Natural killer cell (primary cell): ENCODE measurements at regions not wholly inside any gene's neighbourhood (a gene's known extent, or its start where the extent isn't known, plus 50 kb on each side); places are given as distances from the start of the nearest gene placed in this dataset.

Source experiments
- ATAC-seq, 3 donors: fragments of 150-1000 bp in 2 of 3; fragments of 200-7000 bp in 1 of 3; cut with Tn5 transposase; 1 replicate in 1 of 3; 2 replicates in 2 of 3; pipeline ENCODE4 v1.10.0; 2021; ENCODE audit warnings: mild to moderate bottlenecking in 2 of 3, moderate library complexity in 2 of 3
- DNase-seq, 2 donors: peaks; one replicate each; pipeline versions ENCODE4 v3.0.0 to v3.0.0-alpha.2; 2013 to 2021; ENCODE audit warnings: mixed read lengths in 1 of 2
- H3K27ac ChIP-seq: one replicate; pipeline ENCODE4 v1.5.1; 2013; ENCODE audit warnings: mild to moderate bottlenecking, low read length
- H3K27me3 ChIP-seq: one replicate; pipeline ENCODE4 v1.6.1; 2013; ENCODE audit warnings: low read length; ENCODE audit not compliant: control insufficient read depth, insufficient read depth
- H3K36me3 ChIP-seq: one replicate; pipeline ENCODE4 v1.6.1; 2013; ENCODE audit warnings: low read length; ENCODE audit not compliant: control insufficient read depth, insufficient read depth
- H3K4me1 ChIP-seq: one replicate; pipeline ENCODE4 v1.6.1; 2013; ENCODE audit warnings: low read length; ENCODE audit not compliant: control insufficient read depth, insufficient read depth
- H3K4me3 ChIP-seq: one replicate; pipeline ENCODE4 v1.5.1; 2013; ENCODE audit warnings: low read length
- H3K9me3 ChIP-seq: one replicate; pipeline ENCODE4 v1.6.1; 2013; ENCODE audit warnings: low read length; ENCODE audit not compliant: control insufficient read depth, insufficient read depth
- H3K27ac Mint-ChIP-seq, 2 donors: one replicate each; pipeline ENCODE4 v1.8.0; 2022; ENCODE audit warnings: mild to moderate bottlenecking in 2 of 2, mixed read lengths in 2 of 2, moderate library complexity in 1 of 2
- H3K27me3 Mint-ChIP-seq, 2 donors: one replicate each; pipeline ENCODE4 v1.8.0; 2022; ENCODE audit warnings: low read depth in 2 of 2, mixed read lengths in 2 of 2
- H3K36me3 Mint-ChIP-seq: one replicate; pipeline ENCODE4 v1.8.0; 2022; ENCODE audit warnings: mixed read lengths
- H3K4me1 Mint-ChIP-seq, 2 donors: one replicate each; pipeline ENCODE4 v1.8.0; 2022; ENCODE audit warnings: mixed read lengths in 2 of 2
- H3K4me3 Mint-ChIP-seq: one replicate; pipeline ENCODE4 v1.8.0; 2022; ENCODE audit warnings: mild to moderate bottlenecking, moderate library complexity, mixed read lengths
- H3K9me3 Mint-ChIP-seq, 2 donors: one replicate each; pipeline ENCODE4 v1.8.0; 2022; ENCODE audit warnings: mixed read lengths in 2 of 2
- CTCF ChIP-seq: fragments of 200-600 bp; IDR thresholded peaks from one replicate; pipeline ENCODE4 v1.8.0; 2022; ENCODE audit warnings: antibody characterized with exemption
- WGBS: methylation state at CpG from one replicate; pipeline ENCODE4 v1.1.7; 2013; ENCODE audit warnings: missing lambda C conversion rate; ENCODE audit not compliant: insufficient coverage; 5-methylcytosine and 5-hydroxymethylcytosine counted together
- intact Hi-C: fragments of 100-400 bp; cut with micrococcal nuclease; formaldehyde crosslinking; loops from one replicate; pipeline ENCODE4 v1.14.2; 2022

GRCh38 chr9:113769412-113769811 is 106.7 kb upstream of the ZNF618 start:
- Histone ChIP-seq H3K27me3 (no peaks in the 10 kb centered on the region), H3K9me3 (peaks cover 3% of the 10 kb centered on the region), H3K4me3 (no peak overlapping the region), H3K27ac (no peak overlapping the region), H3K4me1 (no peaks in the 10 kb centered on the region), H3K36me3 (no peaks in the 10 kb centered on the region)
- no peak for DNase-seq
- Mint-ChIP-seq H3K4me1 (peaks cover 14 to 19% of the 10 kb centered on the region in 2 donors), H3K9me3 (peaks cover 0 to 3% of the 10 kb centered on the region in 2 donors), H3K4me3 (no peak overlapping the region), H3K27ac (no peak overlapping the region), H3K27me3 (peaks cover 0 to 2% of the 10 kb centered on the region in 2 donors), H3K36me3 (no peaks in the 10 kb centered on the region)
- no CpG with 5 or more reads among the region's 1 CpG for WGBS
- intact Hi-C loops = no loop called here
- ATAC-seq = no peak
- no peak for TF ChIP-seq CTCF

GRCh38 chr9:113770396-113770795 is 105.7 kb upstream of the ZNF618 start:
- H3K27ac Mint-ChIP-seq = no peak overlapping the region
- no peaks in the 10 kb centered on the region for H3K36me3 ChIP-seq
- no peak overlapping the region for H3K27ac ChIP-seq
- no peak for ATAC-seq
- peaks cover 0 to 3% of the 10 kb centered on the region in 2 donors for H3K9me3 Mint-ChIP-seq
- 88% methylated on average over 5 of the region's 5 CpGs for WGBS
- H3K4me3 Mint-ChIP-seq = no peak overlapping the region
- H3K27me3 ChIP-seq = no peaks in the 10 kb centered on the region
- H3K27me3 Mint-ChIP-seq = peaks cover 0 to 2% of the 10 kb centered on the region in 2 donors
- intact Hi-C loops = no loop called here
- TF ChIP-seq CTCF = no peak
- H3K4me3 ChIP-seq = no peak overlapping the region
- H3K4me1 ChIP-seq = no peaks in the 10 kb centered on the region
- no peak for DNase-seq
- peaks cover 14 to 19% of the 10 kb centered on the region in 2 donors for H3K4me1 Mint-ChIP-seq
- H3K9me3 ChIP-seq = peaks cover 3% of the 10 kb centered on the region
- H3K36me3 Mint-ChIP-seq = no peaks in the 10 kb centered on the region

- peaks cover 0 to 3% of the 10 kb centered on the region in 2 donors for H3K9me3 Mint-ChIP-seq
These were observed 104.9 kb upstream of the ZNF618 start for GRCh38 chr9:113771199-113771598.

More at GRCh38 chr9:113771199-113771598, 104.9 kb upstream of the ZNF618 start:
- peaks cover 3% of the 10 kb centered on the region for H3K9me3 ChIP-seq
- H3K27ac Mint-ChIP-seq = no peak overlapping the region
- WGBS = 86% methylated on average over 4 of the region's 4 CpGs
- no peaks in the 10 kb centered on the region for H3K36me3 ChIP-seq
- H3K4me1 ChIP-seq = no peaks in the 10 kb centered on the region
- H3K27me3 ChIP-seq = no peaks in the 10 kb centered on the region
- H3K4me1 Mint-ChIP-seq = peaks cover 14 to 18% of the 10 kb centered on the region in 2 donors
- H3K36me3 Mint-ChIP-seq = no peaks in the 10 kb centered on the region
- TF ChIP-seq CTCF = no peak
- peaks cover 2 to 4% of the 10 kb centered on the region in 2 donors for H3K27me3 Mint-ChIP-seq
- DNase-seq (no peak), ATAC-seq (no peak)
- no peak overlapping the region for H3K4me3 Mint-ChIP-seq
- H3K4me3 ChIP-seq = no peak overlapping the region
- intact Hi-C loops = no loop called here
- no peak overlapping the region for H3K27ac ChIP-seq
